Smooth muscle cell (in vitro differentiated cells): ENCODE measurements at regions not wholly inside any gene's neighbourhood (a gene's known extent, or its start where the extent isn't known, plus 50 kb on each side); places are given as distances from the start of the nearest gene placed in this dataset.

ENCODE experiments used
- DNase-seq: peaks from one replicate; lab custom pipeline; 2025; ENCODE audit not compliant: unreplicated experiment; lab: John Stamatoyannopoulos, UW
- H2AFZ ChIP-seq: fragments of 200-600 bp; sonication (generic); 2 replicates; pipeline ENCODE4 v1.6.0; 2016; ENCODE audit warnings: antibody characterized with exemption, low read depth, mild to moderate bottlenecking
- H3F3A ChIP-seq: fragments of 200-600 bp; sonication (generic); 2 replicates; pipeline ENCODE4 v1.6.0; 2017; ENCODE audit warnings: antibody characterized with exemption, low read depth
- H3K27ac ChIP-seq: fragments of 200-600 bp; sonication (generic); 2 replicates; pipeline ENCODE4 v1.5.1; 2016; ENCODE audit warnings: low read depth, mild to moderate bottlenecking
- H3K27me3 ChIP-seq: fragments of 200-600 bp; sonication (generic); 2 replicates; pipeline ENCODE4 v1.6.1; 2016; ENCODE audit warnings: low read depth, mild to moderate bottlenecking
- H3K36me3 ChIP-seq: fragments of 200-600 bp; sonication (generic); 2 replicates; pipeline ENCODE4 v1.5.1; 2016; ENCODE audit warnings: low read depth
- H3K4me1 ChIP-seq: fragments of 200-600 bp; sonication (generic); 2 replicates; pipeline ENCODE4 v1.5.1; 2016; ENCODE audit warnings: low read depth
- H3K4me2 ChIP-seq: fragments of 200-600 bp; sonication (generic); 2 replicates; pipeline ENCODE4 v1.6.0; 2016; ENCODE audit warnings: mild to moderate bottlenecking
- H3K4me3 ChIP-seq: fragments of 200-600 bp; sonication (generic); 2 replicates; pipeline ENCODE4 v1.5.1; 2016; ENCODE audit warnings: mild to moderate bottlenecking
- H3K79me2 ChIP-seq: fragments of 200-600 bp; sonication (generic); 2 replicates; pipeline ENCODE4 v1.6.0; 2016; ENCODE audit warnings: low read depth, mild to moderate bottlenecking
- H3K9ac ChIP-seq: fragments of 200-600 bp; sonication (generic); 2 replicates; pipeline ENCODE4 v1.6.0; 2016; ENCODE audit warnings: low read depth
- H3K9me3 ChIP-seq: fragments of 200-600 bp; sonication (generic); replicated peaks from 2 replicates; pipeline ENCODE4 v1.5.1; 2016; ENCODE audit warnings: low read depth
- H4K20me1 ChIP-seq: fragments of 200-600 bp; sonication (generic); 2 replicates; pipeline ENCODE4 v1.6.0; 2016; ENCODE audit warnings: low read depth
- CTCF ChIP-seq: fragments of 200-600 bp; sonication (generic); IDR thresholded peaks from 2 replicates; pipeline ENCODE4 v1.5.1; 2017; ENCODE audit warnings: borderline replicate concordance, mild to moderate bottlenecking, antibody characterized with exemption; ENCODE audit not compliant: insufficient read depth, poor library complexity, severe bottlenecking
- WGBS: methylation state at CpG from one replicate; pipeline ENCODE4 v1.1.7; 2016; ENCODE audit warnings: low lambda C conversion rate; 5-methylcytosine and 5-hydroxymethylcytosine counted together

GRCh38 chr11:33624083-33624482 lies 76.5 kb downstream of the C11orf91 start:
- no peak overlapping the region for H3K4me3 ChIP-seq
- no peaks in the 10 kb centered on the region for H3K36me3 ChIP-seq
- H3F3A ChIP-seq: no peaks in the 10 kb centered on the region
- DNase-seq: no peak
- no peaks in the 10 kb centered on the region for H3K9me3 ChIP-seq
- no peaks in the 10 kb centered on the region for H4K20me1 ChIP-seq
- TF ChIP-seq CTCF: no peak
- no peaks in the 10 kb centered on the region for H3K4me1 ChIP-seq
- H3K27me3 ChIP-seq: no peaks in the 10 kb centered on the region
- no peak overlapping the region for H3K27ac ChIP-seq
- H3K9ac ChIP-seq: no peak overlapping the region
- no peak overlapping the region for H2AFZ ChIP-seq
- H3K79me2 ChIP-seq: no peaks in the 10 kb centered on the region
- H3K4me2 ChIP-seq: no peak overlapping the region

GRCh38 chr11:33622806-33623205 lies 77.8 kb downstream of the C11orf91 start:
- WGBS: 89% methylated on average over 6 of the region's 6 CpGs
- no peaks in the 10 kb centered on the region for H3K4me1 ChIP-seq
- no peak overlapping the region for H3K4me2 ChIP-seq
- H3K27ac ChIP-seq: no peak overlapping the region
- H2AFZ ChIP-seq: no peak overlapping the region
- H4K20me1 ChIP-seq: no peaks in the 10 kb centered on the region
- TF ChIP-seq CTCF: no peak
- no peak for DNase-seq
- H3K79me2 ChIP-seq: no peaks in the 10 kb centered on the region
- no peaks in the 10 kb centered on the region for H3K9me3 ChIP-seq
- H3K36me3 ChIP-seq: no peaks in the 10 kb centered on the region
- H3K9ac ChIP-seq: no peak overlapping the region
- H3F3A ChIP-seq: no peaks in the 10 kb centered on the region
- no peaks in the 10 kb centered on the region for H3K27me3 ChIP-seq
- H3K4me3 ChIP-seq: no peak overlapping the region

GRCh38 chr11:33622186-33622585 lies 78.4 kb downstream of the C11orf91 start:
- H3K79me2 ChIP-seq: no peaks in the 10 kb centered on the region
- H3K9ac ChIP-seq: no peak overlapping the region
- H3K27me3 ChIP-seq: no peaks in the 10 kb centered on the region
- no peaks in the 10 kb centered on the region for H3K9me3 ChIP-seq
- no peak overlapping the region for H3K4me2 ChIP-seq
- WGBS: 83% methylated on average over 7 of the region's 7 CpGs
- H4K20me1 ChIP-seq: no peaks in the 10 kb centered on the region
- DNase-seq: no peak
- H3K27ac ChIP-seq: no peak overlapping the region
- no peaks in the 10 kb centered on the region for H3K36me3 ChIP-seq
- no peak for TF ChIP-seq CTCF
- H3K4me1 ChIP-seq: no peaks in the 10 kb centered on the region
- no peak overlapping the region for H2AFZ ChIP-seq
- H3K4me3 ChIP-seq: no peak overlapping the region
- no peaks in the 10 kb centered on the region for H3F3A ChIP-seq

- Histone ChIP-seq H3K27ac (peak overlapping the region; percentile 44), H3K4me3 (no peak overlapping the region), H3K36me3 (no peaks in the 10 kb centered on the region), H3K4me2 (no peak overlapping the region), H3K27me3 (no peaks in the 10 kb centered on the region), H4K20me1 (no peaks in the 10 kb centered on the region), H3K9ac (no peak overlapping the region), H3K79me2 (no peaks in the 10 kb centered on the region), H3F3A (no peaks in the 10 kb centered on the region), H2AFZ (no peak overlapping the region), H3K9me3 (no peaks in the 10 kb centered on the region), H3K4me1 (no peaks in the 10 kb centered on the region)
- DNase-seq: no peak
- 77% methylated on average over 6 of the region's 6 CpGs for WGBS
- no peak for TF ChIP-seq CTCF
These were observed 80.0 kb downstream of the C11orf91 start for GRCh38 chr11:33620423-33621171.
